GM19372 (cell line): ENCODE measurements at regions not wholly inside any gene's neighbourhood (a gene's known extent, or its start where the extent isn't known, plus 50 kb on each side); places are given as distances from the start of the nearest gene placed in this dataset.

Experiments
- ATAC-seq: cut with Tn5 transposase; IDR thresholded peaks from one replicate; pipeline ENCODE4 v1.9.1; 2021; ENCODE audit warnings: mild to moderate bottlenecking, low read depth, moderate library complexity; ENCODE audit not compliant: unreplicated experiment

DNA sequence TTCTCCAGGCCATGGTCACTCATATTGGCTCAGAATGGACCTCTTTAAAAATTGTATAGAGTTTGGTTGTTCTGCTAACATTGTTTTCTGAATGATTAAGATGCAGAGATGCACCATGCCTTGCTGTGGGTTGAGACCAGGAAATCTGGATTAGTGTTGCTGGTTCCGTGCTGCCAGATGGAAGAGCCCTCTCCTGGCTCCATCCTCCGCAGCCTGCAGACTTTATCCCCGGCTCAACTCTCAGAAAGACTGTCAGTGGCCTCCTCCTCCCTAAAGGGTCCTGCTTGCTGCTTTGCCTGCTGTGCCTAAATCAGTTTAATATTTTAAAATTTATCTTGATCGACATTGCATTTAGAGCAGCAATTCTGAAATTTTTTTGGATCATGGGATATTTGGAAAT, 196.7 kb downstream of the TENT4A start:
- no peak for ATAC-seq

GRCh38 chr5:6910950-6911349, 197.7 kb downstream of the TENT4A start:
- ATAC-seq, result no peak

- ATAC-seq, result no peak
Measured at GRCh38 chr5:6914347-6914746, 201.1 kb downstream of the TENT4A start.

GRCh38 chr5:6915574-6915973, 202.3 kb downstream of the TENT4A start:
- ATAC-seq, result no peak

- no peak for ATAC-seq
Measured at GRCh38 chr5:6918255-6918654, 205.0 kb downstream of the TENT4A start.

DNA sequence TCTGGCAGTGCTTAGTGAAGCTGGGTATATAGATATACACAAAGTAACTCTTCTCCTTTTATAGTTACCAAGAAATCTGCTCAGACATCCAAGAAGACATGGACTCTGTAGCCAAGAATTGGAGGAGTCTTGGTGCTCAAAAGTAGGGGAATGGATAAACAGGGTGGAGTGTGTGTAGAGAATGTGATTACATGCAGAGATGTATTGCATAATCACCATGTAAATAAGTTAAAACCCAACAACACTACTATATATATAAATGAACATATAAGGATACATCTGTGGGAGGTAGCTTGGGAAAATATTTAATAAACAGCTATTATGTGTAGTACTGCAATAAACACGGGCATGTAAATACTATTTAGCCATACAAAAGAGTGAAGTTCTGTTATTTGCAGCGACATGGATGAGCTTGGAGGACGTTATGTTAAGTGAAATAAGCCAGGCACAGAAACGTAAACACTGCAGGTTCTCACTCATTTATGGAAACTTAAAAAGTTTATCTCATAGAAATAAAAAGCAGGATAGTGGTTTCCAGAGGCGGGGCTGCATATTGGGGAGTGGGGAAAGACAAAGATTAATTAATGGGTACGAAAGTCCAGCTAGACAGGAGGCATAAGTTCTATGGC, 207.5 kb downstream of the TENT4A start:
- ATAC-seq, result no peak

DNA sequence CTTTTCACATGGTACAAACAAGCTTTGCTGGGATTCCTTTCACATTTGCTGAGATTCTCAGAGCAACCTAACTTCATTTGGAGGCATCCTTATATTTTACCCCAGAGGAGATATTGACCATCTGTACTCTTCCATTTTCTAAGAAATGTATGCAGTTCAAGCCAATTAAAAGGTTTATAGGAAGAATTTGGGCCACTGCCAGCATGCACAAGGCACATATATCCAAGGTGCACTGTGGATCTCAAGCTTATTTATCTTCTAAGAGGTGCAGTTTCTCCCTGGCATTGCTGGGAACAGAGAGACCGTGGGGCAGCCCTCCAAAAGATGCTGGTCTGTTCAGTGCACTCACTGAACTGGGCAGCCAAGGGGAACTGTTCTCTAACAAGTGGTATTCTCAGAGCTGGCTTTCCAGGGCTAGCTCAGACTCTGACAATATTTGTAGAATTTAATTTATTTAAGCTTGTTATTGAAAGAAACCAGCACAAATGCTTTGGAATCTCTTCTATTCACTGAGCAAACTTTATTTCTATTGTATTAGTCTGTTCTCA, 213.3 kb downstream of the TENT4A start:
- no peak for ATAC-seq

GRCh38 chr5:6936031-6936430, 222.8 kb downstream of the TENT4A start:
- ATAC-seq, result no peak

DNA sequence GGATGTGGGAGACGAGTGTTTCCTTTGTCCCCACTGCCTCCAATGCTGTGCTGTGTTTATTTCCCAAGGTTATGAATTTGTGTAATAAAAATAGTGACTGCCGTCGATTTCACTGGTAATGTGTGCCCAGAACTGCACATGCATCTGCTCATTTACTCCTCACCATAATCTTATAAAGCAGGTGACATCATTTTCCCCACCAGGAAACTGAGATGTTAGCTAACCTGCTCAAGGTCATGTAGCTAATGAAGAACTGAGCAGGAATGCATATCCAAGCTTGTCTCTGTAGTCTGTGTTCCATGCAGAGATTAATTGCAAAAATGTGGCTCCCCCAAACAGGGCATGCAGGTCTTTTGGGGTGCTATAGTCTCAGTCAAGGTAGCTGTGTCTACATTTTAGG, 224.4 kb downstream of the TENT4A start:
- no peak for ATAC-seq

DNA sequence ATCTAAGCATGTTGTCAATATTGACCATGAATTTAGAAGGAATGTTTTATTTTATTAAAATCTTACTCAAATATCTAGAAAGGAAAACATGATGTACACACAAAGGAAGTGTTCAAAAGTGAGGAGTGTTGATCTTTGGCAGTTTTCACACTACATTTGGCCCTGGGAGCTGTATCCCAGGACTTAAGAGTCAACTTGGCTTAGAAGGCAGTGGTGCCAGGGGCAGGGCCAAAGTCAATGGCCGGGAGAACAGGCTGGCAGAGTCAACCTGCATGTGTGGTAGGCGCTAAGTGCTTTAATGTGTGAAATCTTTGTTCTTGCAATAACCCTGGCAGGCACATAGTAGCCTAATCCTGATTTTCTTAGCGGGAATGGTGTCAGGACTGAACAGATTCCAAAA, 228.4 kb downstream of the TENT4A start:
- ATAC-seq, result no peak

- ATAC-seq, result no peak
Measured at GRCh38 chr5:6943197-6944112, 230.2 kb downstream of the TENT4A start.

- ATAC-seq, result no peak
Measured at GRCh38 chr5:6948562-6948961, 235.3 kb downstream of the TENT4A start.

DNA sequence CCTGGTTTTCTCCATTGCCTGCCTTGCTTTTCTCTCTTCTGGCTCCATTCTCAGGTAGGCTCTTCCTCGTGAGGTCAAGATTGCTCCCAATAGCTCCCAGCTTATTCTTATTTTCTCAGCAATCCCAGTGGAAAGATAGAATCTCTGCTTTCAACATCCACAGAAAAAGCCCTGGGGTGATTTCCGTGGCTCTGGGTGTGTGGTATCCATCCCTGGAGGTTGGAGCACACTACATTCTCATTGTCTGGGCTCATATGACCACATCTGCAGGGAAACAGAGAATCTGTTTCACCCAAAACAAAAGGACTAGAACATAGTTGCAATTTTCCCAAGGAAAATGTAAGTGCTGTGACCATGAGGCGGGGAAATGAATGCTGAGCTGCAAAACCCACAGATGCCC, 236.0 kb downstream of the TENT4A start:
- ATAC-seq, result no peak

- no peak for ATAC-seq
Measured at GRCh38 chr5:6950250-6950649, 237.0 kb downstream of the TENT4A start.

DNA sequence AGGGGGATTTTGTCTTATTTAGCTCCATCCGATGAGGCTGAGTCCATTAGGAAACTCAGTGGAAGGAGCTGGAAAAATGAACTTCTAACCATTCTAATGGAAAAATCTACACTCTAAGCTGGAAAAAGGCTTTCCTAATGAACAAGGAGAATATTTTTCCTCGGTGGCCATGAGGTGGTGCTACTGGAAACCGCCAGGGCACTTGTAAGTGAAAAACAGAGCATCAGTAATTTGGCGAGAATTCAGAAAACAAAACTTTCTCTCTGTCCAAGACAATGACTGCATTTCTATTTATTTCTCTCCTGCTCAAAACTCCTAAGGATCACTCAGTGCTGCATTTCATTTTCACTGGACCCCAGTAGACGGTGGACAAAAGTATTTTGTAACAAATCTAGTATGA, 237.6 kb downstream of the TENT4A start:
- no peak for ATAC-seq

DNA sequence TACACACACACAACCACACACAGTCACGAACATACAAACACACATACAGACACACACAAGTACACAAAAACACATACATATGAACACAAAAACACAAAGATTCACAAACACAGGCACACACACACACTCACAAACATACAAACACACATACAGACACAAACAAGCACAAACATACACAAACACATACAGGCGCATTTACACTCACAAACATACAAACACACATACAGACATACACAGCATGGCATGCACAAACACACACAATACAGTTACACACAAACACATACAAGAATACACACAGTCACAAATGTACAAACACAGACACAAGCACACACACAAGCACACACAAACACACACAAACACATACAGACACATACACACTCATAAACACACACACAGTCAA, 247.9 kb downstream of the TENT4A start:
- ATAC-seq, result no peak

GRCh38 chr5:6961837-6962635, 248.8 kb downstream of the TENT4A start:
- no peak for ATAC-seq

GRCh38 chr5:6976971-6977370, 263.7 kb downstream of the TENT4A start:
- ATAC-seq, result no peak

DNA sequence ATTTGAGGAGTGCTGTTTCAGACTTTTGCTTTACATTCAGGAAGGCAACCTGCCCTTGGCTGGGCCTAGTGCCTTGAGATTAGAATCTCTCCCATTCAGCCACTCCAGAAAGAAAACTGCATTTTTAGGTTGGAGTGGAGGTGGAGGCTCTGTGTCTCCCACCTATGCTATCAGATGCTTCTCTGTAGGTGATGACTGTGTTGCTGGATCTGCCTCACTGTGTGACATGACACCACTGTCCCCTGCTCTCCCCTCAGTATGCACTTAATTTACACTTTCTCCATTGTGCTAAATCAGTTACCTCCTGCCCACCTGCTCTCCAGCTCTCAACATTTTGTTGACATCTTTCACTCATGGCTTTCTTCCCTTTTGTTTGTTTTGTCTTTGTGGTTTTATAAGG, 265.8 kb downstream of the TENT4A start:
- ATAC-seq, result no peak

DNA sequence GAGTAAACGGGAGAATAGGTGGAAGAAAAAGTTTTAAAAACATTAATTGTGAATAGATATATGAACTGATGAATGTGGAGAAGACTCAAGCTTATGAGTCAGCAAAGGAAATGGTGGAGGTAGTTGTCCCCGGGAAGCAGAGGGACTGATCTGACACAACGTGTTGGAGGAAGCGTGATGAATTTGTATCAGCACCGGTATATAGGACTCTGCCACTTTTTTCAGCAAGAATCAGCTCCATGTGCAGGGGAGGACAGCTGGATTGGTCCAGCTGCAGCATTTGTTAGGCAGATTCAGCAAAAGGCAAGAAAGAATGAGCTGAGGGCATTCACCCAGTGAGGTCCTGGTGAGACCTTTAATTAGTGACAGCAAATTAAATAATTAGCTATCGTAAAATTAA, 276.0 kb downstream of the TENT4A start:
- ATAC-seq, result no peak

DNA sequence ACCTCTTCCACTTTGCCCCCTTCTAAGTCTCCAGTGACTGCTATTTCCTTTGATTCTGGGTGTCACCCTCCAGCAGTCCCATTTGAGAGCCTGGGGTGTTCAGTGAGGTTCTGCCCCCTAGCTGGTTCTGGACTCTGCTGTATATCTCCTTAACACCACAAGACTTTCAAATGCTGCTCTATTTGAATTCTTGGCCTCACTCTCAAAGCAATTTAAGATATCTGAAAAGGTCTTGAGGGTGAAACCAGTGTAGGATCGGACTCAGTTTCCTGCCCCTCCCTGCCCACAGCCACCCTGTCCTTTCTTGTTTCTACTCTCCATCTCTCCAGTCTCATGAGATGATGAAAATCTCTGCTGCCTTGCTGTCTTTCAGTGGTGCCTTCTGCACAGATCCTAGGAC, 280.9 kb downstream of the TENT4A start:
- ATAC-seq, result no peak
